ENCODE measurements at regions not wholly inside any gene's neighbourhood (a gene's known extent, or its start where the extent isn't known, plus 50 kb on each side); places are given as distances from the start of the nearest gene placed in this dataset.
A peak's percentile ranks its signal among the peaks of the same experiment; 100 is the strongest.

- TF ChIP-seq CTCF (IDR thresholded peaks at IDR 0.05) = peak; percentile 33; the same call in 1 of the 2 replicates
Measured at GRCh38 chr2:155372969-155373368, 674.5 kb downstream of the KCNJ3 start.

- TF ChIP-seq CTCF (IDR thresholded peaks at IDR 0.05) = peak; percentile 38; the same call in 1 of the 2 replicates
Measured at GRCh38 chr2:155368934-155369333, 670.4 kb downstream of the KCNJ3 start.

- no peak for TF ChIP-seq CTCF (IDR thresholded peaks at IDR 0.05)
Measured at GRCh38 chr2:155364766-155365165, 666.3 kb downstream of the KCNJ3 start.

GRCh38 chr2:155363349-155363888, 664.9 kb downstream of the KCNJ3 start:
- TF ChIP-seq CTCF (IDR thresholded peaks at IDR 0.05) = no peak

GRCh38 chr2:155357172-155357571, 658.7 kb downstream of the KCNJ3 start:
- no peak for TF ChIP-seq CTCF (IDR thresholded peaks at IDR 0.05)

GRCh38 chr2:155356250-155356649, 657.8 kb downstream of the KCNJ3 start:
- TF ChIP-seq CTCF (IDR thresholded peaks at IDR 0.05) = no peak

- no peak for TF ChIP-seq CTCF (IDR thresholded peaks at IDR 0.05)
Measured at GRCh38 chr2:155350783-155351580, 652.5 kb downstream of the KCNJ3 start.
